ENCODE measurements at regions not wholly inside any gene's neighbourhood (a gene's known extent, or its start where the extent isn't known, plus 50 kb on each side); places are given as distances from the start of the nearest gene placed in this dataset.

GRCh38 chr12:16884056-16884455 is 278.1 kb upstream of the LMO3 start:
- Histone ChIP-seq H3K9me2 (replicated peaks; ENCODE audit: control insufficient read depth, low read length) (no peaks in the 10 kb centered on the region), H3K4me2 (ENCODE audit: low read length) (no peak overlapping the region), H3K79me2 (ENCODE audit: control insufficient read depth, low read length) (no peaks in the 10 kb centered on the region), H3K4me3 (ENCODE audit: low read length) (no peak overlapping the region), H3K27me3 (ENCODE audit: control insufficient read depth, low read length) (no peaks in the 10 kb centered on the region), H3K4me1 (ENCODE audit: control insufficient read depth, low read length) (no peaks in the 10 kb centered on the region), H3K36me3 (ENCODE audit: control insufficient read depth, low read length) (no peaks in the 10 kb centered on the region), H3K27ac (ENCODE audit: low read depth, low read length) (no peak overlapping the region), H3K9me3 (ENCODE audit: control insufficient read depth, insufficient read depth, low read length) (no peaks in the 10 kb centered on the region), H4K20me1 (ENCODE audit: control insufficient read depth, insufficient read depth, low read depth, low read length) (no peaks in the 10 kb centered on the region), H3F3A (ENCODE audit: control insufficient read depth, insufficient read depth) (no peaks in the 10 kb centered on the region)
- no peak for TF ChIP-seq EZH2phosphoT487 (IDR thresholded peaks at IDR 0.05; ENCODE audit: borderline replicate concordance, low read length)
- TF ChIP-seq CTCF (IDR thresholded peaks at IDR 0.05; ENCODE audit: low read depth, low read length, poor library complexity, severe bottlenecking), result no peak

- Histone ChIP-seq H3K4me3 (ENCODE audit: low read length) (no peak overlapping the region), H3K9me3 (ENCODE audit: control insufficient read depth, insufficient read depth, low read length) (no peaks in the 10 kb centered on the region), H3F3A (ENCODE audit: control insufficient read depth, insufficient read depth) (no peaks in the 10 kb centered on the region), H4K20me1 (ENCODE audit: control insufficient read depth, insufficient read depth, low read depth, low read length) (no peaks in the 10 kb centered on the region), H3K4me2 (ENCODE audit: low read length) (no peak overlapping the region), H3K79me2 (ENCODE audit: control insufficient read depth, low read length) (no peaks in the 10 kb centered on the region), H3K9me2 (replicated peaks; ENCODE audit: control insufficient read depth, low read length) (no peaks in the 10 kb centered on the region), H3K27me3 (ENCODE audit: control insufficient read depth, low read length) (no peaks in the 10 kb centered on the region), H3K27ac (ENCODE audit: low read depth, low read length) (no peak overlapping the region), H3K4me1 (ENCODE audit: control insufficient read depth, low read length) (no peaks in the 10 kb centered on the region), H3K36me3 (ENCODE audit: control insufficient read depth, low read length) (no peaks in the 10 kb centered on the region)
- TF ChIP-seq EZH2phosphoT487 (IDR thresholded peaks at IDR 0.05; ENCODE audit: borderline replicate concordance, low read length) (no peak), CTCF (IDR thresholded peaks at IDR 0.05; ENCODE audit: low read depth, low read length, poor library complexity, severe bottlenecking) (no peak)
Observed at GRCh38 chr12:16881986-16882570, 276.1 kb upstream of the LMO3 start.

GRCh38 chr12:16880864-16881285 is 274.9 kb upstream of the LMO3 start:
- H3K27me3 ChIP-seq (ENCODE audit: control insufficient read depth, low read length), result no peaks in the 10 kb centered on the region
- H4K20me1 ChIP-seq (ENCODE audit: control insufficient read depth, insufficient read depth, low read depth, low read length), result no peaks in the 10 kb centered on the region
- no peak overlapping the region for H3K4me2 ChIP-seq (ENCODE audit: low read length)
- H3K4me3 ChIP-seq (ENCODE audit: low read length), result no peak overlapping the region
- TF ChIP-seq EZH2phosphoT487 (IDR thresholded peaks at IDR 0.05; ENCODE audit: borderline replicate concordance, low read length), result no peak
- no peak for TF ChIP-seq CTCF (IDR thresholded peaks at IDR 0.05; ENCODE audit: low read depth, low read length, poor library complexity, severe bottlenecking)
- no peaks in the 10 kb centered on the region for H3K9me3 ChIP-seq (ENCODE audit: control insufficient read depth, insufficient read depth, low read length)
- no peaks in the 10 kb centered on the region for H3K4me1 ChIP-seq (ENCODE audit: control insufficient read depth, low read length)
- no peaks in the 10 kb centered on the region for H3K9me2 ChIP-seq (replicated peaks; ENCODE audit: control insufficient read depth, low read length)
- no peaks in the 10 kb centered on the region for H3F3A ChIP-seq (ENCODE audit: control insufficient read depth, insufficient read depth)
- H3K79me2 ChIP-seq (ENCODE audit: control insufficient read depth, low read length), result no peaks in the 10 kb centered on the region
- no peak overlapping the region for H3K27ac ChIP-seq (ENCODE audit: low read depth, low read length)
- no peaks in the 10 kb centered on the region for H3K36me3 ChIP-seq (ENCODE audit: control insufficient read depth, low read length)
